LNCaP clone FGC (cell line): ENCODE measurements at regions not wholly inside any gene's neighbourhood (a gene's known extent, or its start where the extent isn't known, plus 50 kb on each side); places are given as distances from the start of the nearest gene placed in this dataset.

Experiments
- DNase-seq: peaks from one replicate; pipeline ENCODE4 v3.0.0-alpha.2; 2011; ENCODE audit warnings: low read depth
- H3K4me3 ChIP-seq: 2 replicates; pipeline ENCODE4 v1.5.1; 2011; ENCODE audit warnings: mild to moderate bottlenecking, low read depth, low read length, control low read depth
- TF ChIP-seq, protein P1 (sequence below): IDR thresholded peaks from 2 replicates; pipeline ENCODE4 v1.5.1; 2012; ENCODE audit warnings: mild to moderate bottlenecking; ENCODE audit not compliant: control insufficient read depth, insufficient read depth; ENCODE audit errors: extremely low read depth

- TF ChIP-seq, protein P1, sequence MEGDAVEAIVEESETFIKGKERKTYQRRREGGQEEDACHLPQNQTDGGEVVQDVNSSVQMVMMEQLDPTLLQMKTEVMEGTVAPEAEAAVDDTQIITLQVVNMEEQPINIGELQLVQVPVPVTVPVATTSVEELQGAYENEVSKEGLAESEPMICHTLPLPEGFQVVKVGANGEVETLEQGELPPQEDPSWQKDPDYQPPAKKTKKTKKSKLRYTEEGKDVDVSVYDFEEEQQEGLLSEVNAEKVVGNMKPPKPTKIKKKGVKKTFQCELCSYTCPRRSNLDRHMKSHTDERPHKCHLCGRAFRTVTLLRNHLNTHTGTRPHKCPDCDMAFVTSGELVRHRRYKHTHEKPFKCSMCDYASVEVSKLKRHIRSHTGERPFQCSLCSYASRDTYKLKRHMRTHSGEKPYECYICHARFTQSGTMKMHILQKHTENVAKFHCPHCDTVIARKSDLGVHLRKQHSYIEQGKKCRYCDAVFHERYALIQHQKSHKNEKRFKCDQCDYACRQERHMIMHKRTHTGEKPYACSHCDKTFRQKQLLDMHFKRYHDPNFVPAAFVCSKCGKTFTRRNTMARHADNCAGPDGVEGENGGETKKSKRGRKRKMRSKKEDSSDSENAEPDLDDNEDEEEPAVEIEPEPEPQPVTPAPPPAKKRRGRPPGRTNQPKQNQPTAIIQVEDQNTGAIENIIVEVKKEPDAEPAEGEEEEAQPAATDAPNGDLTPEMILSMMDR = no peak
- DNase-seq = no peak
- H3K4me3 ChIP-seq = no peak overlapping the region
Observed at GRCh38 chr4:81523672-81524327, 52.1 kb upstream of the RASGEF1B start.

DNA sequence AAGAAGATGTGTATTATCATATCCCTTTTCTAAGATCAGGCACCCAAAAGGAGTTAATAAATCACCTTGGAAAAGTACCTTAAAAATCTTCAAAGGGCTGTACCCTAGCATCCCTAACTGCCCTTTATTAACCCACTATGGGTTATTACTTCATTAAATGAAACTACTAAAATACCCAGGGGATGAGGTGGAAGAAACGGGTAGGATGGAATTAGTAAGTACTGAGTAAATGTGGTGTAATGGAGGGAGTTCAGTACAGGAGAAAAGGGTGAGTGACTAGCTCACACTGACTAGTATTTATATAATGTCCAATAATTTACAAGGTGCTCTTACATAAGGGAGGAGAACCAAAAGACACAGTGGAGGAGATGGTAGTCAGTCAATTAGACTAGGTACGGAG lies 51.0 kb upstream of the RASGEF1B start:
- TF ChIP-seq, protein P1 = no peak
- no peak for DNase-seq
- H3K4me3 ChIP-seq = no peak overlapping the region

DNA sequence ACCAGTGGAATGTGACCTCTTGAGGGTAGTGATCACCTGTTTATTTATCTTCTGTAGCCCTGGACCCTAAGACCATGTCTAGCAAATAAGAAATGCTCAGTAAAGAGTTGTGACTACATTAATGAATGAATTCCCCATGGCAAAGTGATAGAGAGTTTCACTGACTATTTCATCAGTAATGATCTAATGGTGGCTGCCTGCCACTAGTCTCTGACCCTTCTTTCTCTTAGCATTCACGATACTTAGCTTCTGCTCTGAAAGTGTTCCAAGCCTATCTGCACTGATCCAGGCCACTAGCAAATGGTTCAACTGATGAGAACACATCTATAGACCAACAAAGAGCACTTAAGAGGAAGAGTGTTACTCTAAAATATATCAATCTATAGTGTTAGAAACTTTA lies 50.0 kb upstream of the RASGEF1B start:
- TF ChIP-seq, protein P1 = no peak
- no peak for DNase-seq
- H3K4me3 ChIP-seq = no peak overlapping the region
